ENCODE measurements at regions not wholly inside any gene's neighbourhood (a gene's known extent, or its start where the extent isn't known, plus 50 kb on each side); places are given as distances from the start of the nearest gene placed in this dataset.

- Mint-ChIP-seq H3K4me3 (no peak overlapping the region), H3K27ac (no peak overlapping the region), H3K4me1 (no peaks in the 10 kb centered on the region), H3K27me3 (no peaks in the 10 kb centered on the region), H3K9me3 (peaks cover 0 to 5% of the 10 kb centered on the region in 2 donors)
- ATAC-seq (no peak), DNase-seq (no peak)
Measured at GRCh38 chr4:64503945-64504675, 94.9 kb upstream of the TECRL start.

GRCh38 chr4:64503416-64503815 lies 94.2 kb upstream of the TECRL start:
- ATAC-seq (no peak), DNase-seq (no peak)
- Mint-ChIP-seq H3K4me3 (no peak overlapping the region), H3K9me3 (peaks cover 0 to 5% of the 10 kb centered on the region in 2 donors), H3K27me3 (no peaks in the 10 kb centered on the region), H3K27ac (no peak overlapping the region), H3K4me1 (no peaks in the 10 kb centered on the region)

- peaks cover 0 to 5% of the 10 kb centered on the region in 2 donors for H3K9me3 Mint-ChIP-seq
- H3K27ac Mint-ChIP-seq: no peak overlapping the region
- ATAC-seq (no peak), DNase-seq (no peak)
- H3K4me1 Mint-ChIP-seq: no peaks in the 10 kb centered on the region
- H3K4me3 Mint-ChIP-seq: no peak overlapping the region
- H3K27me3 Mint-ChIP-seq: no peaks in the 10 kb centered on the region
Measured at GRCh38 chr4:64497491-64497890, 88.2 kb upstream of the TECRL start.

- DNase-seq (no peak), ATAC-seq (no peak)
- H3K9me3 Mint-ChIP-seq: peaks cover 0 to 5% of the 10 kb centered on the region in 2 donors
- no peaks in the 10 kb centered on the region for H3K4me1 Mint-ChIP-seq
- H3K27me3 Mint-ChIP-seq: no peaks in the 10 kb centered on the region
- H3K4me3 Mint-ChIP-seq: no peak overlapping the region
- H3K27ac Mint-ChIP-seq: no peak overlapping the region
Measured at GRCh38 chr4:64495946-64496345, 86.7 kb upstream of the TECRL start.

- DNase-seq: no peak
- Mint-ChIP-seq H3K9me3 (no peaks in the 10 kb centered on the region), H3K27me3 (no peaks in the 10 kb centered on the region), H3K4me1 (no peaks in the 10 kb centered on the region), H3K4me3 (no peak overlapping the region), H3K27ac (no peak overlapping the region)
- ATAC-seq: no peak
Measured at GRCh38 chr4:64489628-64490027, 80.4 kb upstream of the TECRL start.

GRCh38 chr4:64479338-64479737 lies 70.1 kb upstream of the TECRL start:
- no peaks in the 10 kb centered on the region for H3K4me1 Mint-ChIP-seq
- no peaks in the 10 kb centered on the region for H3K27me3 Mint-ChIP-seq
- no peak overlapping the region for H3K4me3 Mint-ChIP-seq
- H3K27ac Mint-ChIP-seq: no peak overlapping the region
- ATAC-seq: no peak
- DNase-seq: no peak
- peaks cover 0 to 5% of the 10 kb centered on the region in 2 donors for H3K9me3 Mint-ChIP-seq

GRCh38 chr4:64477127-64477526 lies 67.9 kb upstream of the TECRL start:
- H3K27me3 Mint-ChIP-seq: no peaks in the 10 kb centered on the region
- ATAC-seq (no peak), DNase-seq (no peak)
- H3K27ac Mint-ChIP-seq: no peak overlapping the region
- no peak overlapping the region for H3K4me3 Mint-ChIP-seq
- H3K9me3 Mint-ChIP-seq: no peaks in the 10 kb centered on the region
- H3K4me1 Mint-ChIP-seq: no peaks in the 10 kb centered on the region

- H3K27me3 Mint-ChIP-seq: no peaks in the 10 kb centered on the region
- no peak overlapping the region for H3K4me3 Mint-ChIP-seq
- H3K9me3 Mint-ChIP-seq: no peaks in the 10 kb centered on the region
- H3K4me1 Mint-ChIP-seq: no peaks in the 10 kb centered on the region
- no peak for DNase-seq
- H3K27ac Mint-ChIP-seq: no peak overlapping the region
- no peak for ATAC-seq
Measured at GRCh38 chr4:64465263-64465662, 56.0 kb upstream of the TECRL start.

GRCh38 chr4:64464581-64464980 lies 55.3 kb upstream of the TECRL start:
- Mint-ChIP-seq H3K27me3 (no peaks in the 10 kb centered on the region), H3K27ac (no peak overlapping the region), H3K4me3 (no peak overlapping the region), H3K4me1 (no peaks in the 10 kb centered on the region), H3K9me3 (no peaks in the 10 kb centered on the region)
- DNase-seq: no peak
- ATAC-seq: no peak

Measured in stimulated activated naive CD8-positive, alpha-beta T cell treated with anti-CD3 and anti-CD28 coated beads, Interleukin-15, amount 100 ng/mL, for 72 hours (primary cell).